IMR-90 (cell line): ENCODE measurements at regions not wholly inside any gene's neighbourhood (a gene's known extent, or its start where the extent isn't known, plus 50 kb on each side); places are given as distances from the start of the nearest gene placed in this dataset.

Experiments used
- ATAC-seq: fragments of 200-7000 bp; cut with Tn5 transposase; 2 replicates; pipeline ENCODE4 v1.9.1; 2020; ENCODE audit warnings: low read depth, mild to moderate bottlenecking, moderate library complexity
- BruUV-seq: library from RNA; stranded (reverse); fragments of 400-500 nt; replicated peaks from 2 replicates; lab custom pipeline; 2021; lab: Mats Ljungman, UMichigan
- CTCF ChIA-PET: fragments of 300-600 bp; formaldehyde crosslinking; extraction: SDS; loops from one replicate; lab custom pipeline; 2021; ENCODE audit warnings: antibody characterized with exemption; lab: Yijun Ruan, JAX
- POLR2A ChIA-PET: fragments of 300-600 bp; sonication (Branson Sonifier 250); formaldehyde crosslinking; loops from one replicate; lab custom pipeline; 2022; ENCODE audit warnings: antibody characterized with exemption; ENCODE audit not compliant: unreplicated experiment; lab: Charles Lee
- DNase-seq: peaks from one replicate; pipeline ENCODE4 v3.0.0; 2013
- H2AFZ ChIP-seq: replicated peaks from 2 replicates; pipeline ENCODE3; 2013; ENCODE audit warnings: low read length, mild to moderate bottlenecking; ENCODE audit not compliant: poor library complexity
- H2AK5ac ChIP-seq: 2 replicates; pipeline ENCODE4 v1.6.1; 2013; ENCODE audit warnings: low read depth, low read length, inconsistent platforms
- H2AK9ac ChIP-seq: replicated peaks from 2 replicates; pipeline ENCODE3; 2013; ENCODE audit warnings: mild to moderate bottlenecking, low read depth, low read length, moderate library complexity; ENCODE audit not compliant: poor library complexity
- H2BK120ac ChIP-seq: 2 replicates; pipeline ENCODE4 v1.6.1; 2013; ENCODE audit warnings: low read depth, low read length, inconsistent platforms
- H2BK15ac ChIP-seq: 3 replicates; pipeline ENCODE4 v1.6.1; 2013; ENCODE audit warnings: low read depth, low read length, inconsistent platforms
- H2BK20ac ChIP-seq: 2 replicates; pipeline ENCODE4 v1.6.1; 2013; ENCODE audit warnings: low read depth, mild to moderate bottlenecking, inconsistent platforms, low read length, moderate library complexity
- H2BK5ac ChIP-seq: 2 replicates; pipeline ENCODE4 v1.6.1; 2013; ENCODE audit warnings: mild to moderate bottlenecking, low read depth, low read length, inconsistent platforms; ENCODE audit not compliant: poor library complexity, severe bottlenecking
- H3K14ac ChIP-seq: replicated peaks from 2 replicates; pipeline ENCODE4 v1.6.1; 2013; ENCODE audit warnings: low read depth, low read length, inconsistent platforms
- H3K18ac ChIP-seq: 2 replicates; pipeline ENCODE4 v1.6.1; 2013; ENCODE audit warnings: low read depth, low read length, control low read depth
- H3K23ac ChIP-seq: 2 replicates; pipeline ENCODE4 v1.6.1; 2013; ENCODE audit warnings: low read depth, low read length, inconsistent platforms
- H3K27ac ChIP-seq: 2 replicates; pipeline ENCODE4 v1.5.1; 2013; ENCODE audit warnings: mild to moderate bottlenecking, control low read depth, low read length; ENCODE audit not compliant: insufficient read depth
- H3K27me3 ChIP-seq: 2 replicates; pipeline ENCODE4 v1.6.1; 2013; ENCODE audit warnings: low read length; ENCODE audit not compliant: control insufficient read depth, insufficient read depth
- H3K36me3 ChIP-seq: 2 replicates; pipeline ENCODE4 v1.6.1; 2013; ENCODE audit warnings: low read length, mixed read lengths; ENCODE audit not compliant: control insufficient read depth, insufficient read depth
- H3K4ac ChIP-seq: 2 replicates; pipeline ENCODE4 v1.6.1; 2013; ENCODE audit warnings: low read depth, low read length, inconsistent platforms
- H3K4me1 ChIP-seq: 2 replicates; pipeline ENCODE4 v1.6.1; 2013; ENCODE audit warnings: low read length, mixed read lengths; ENCODE audit not compliant: control insufficient read depth, insufficient read depth
- H3K4me2 ChIP-seq: 2 replicates; pipeline ENCODE4 v1.6.1; 2013; ENCODE audit warnings: low read depth, mild to moderate bottlenecking, control low read depth, low read length, moderate library complexity
- H3K4me3 ChIP-seq: 2 replicates; pipeline ENCODE4 v1.5.1; 2013; ENCODE audit warnings: low read depth, mild to moderate bottlenecking, control low read depth, low read length, moderate library complexity; ENCODE audit not compliant: insufficient read depth
- H3K56ac ChIP-seq: 2 replicates; pipeline ENCODE4 v1.6.1; 2013; ENCODE audit warnings: low read length, inconsistent platforms; ENCODE audit not compliant: insufficient read depth; ENCODE audit errors: extremely low read depth
- H3K79me1 ChIP-seq, 2 experiments: 2 replicates each; pipeline ENCODE4 v1.6.1; 2013; ENCODE audit warnings: low read length in 2 of 2, inconsistent platforms in 1 of 2, low read depth in 1 of 2
- H3K9ac ChIP-seq: 2 replicates; pipeline ENCODE4 v1.6.1; 2013; ENCODE audit warnings: low read depth, low read length, control low read depth
- H3K9me1 ChIP-seq: 2 replicates; pipeline ENCODE4 v1.6.1; 2013; ENCODE audit warnings: low read length, inconsistent platforms; ENCODE audit not compliant: insufficient read depth
- H3K9me3 ChIP-seq: 2 replicates; pipeline ENCODE4 v1.6.1; 2013; ENCODE audit warnings: low read length; ENCODE audit not compliant: control insufficient read depth, insufficient read depth
- H4K20me1 ChIP-seq: 2 replicates; pipeline ENCODE4 v1.6.1; 2013; ENCODE audit warnings: low read length, inconsistent platforms; ENCODE audit not compliant: insufficient read depth
- H4K5ac ChIP-seq: 2 replicates; pipeline ENCODE4 v1.6.1; 2013; ENCODE audit warnings: mild to moderate bottlenecking, low read depth, low read length, control low read depth
- H4K8ac ChIP-seq, 2 experiments: 2 replicates each; pipeline ENCODE4 v1.6.1; 2013; ENCODE audit warnings: low read depth in 2 of 2, low read length in 2 of 2, control low read depth in 1 of 2, inconsistent platforms in 1 of 2
- H4K91ac ChIP-seq: 2 replicates; pipeline ENCODE4 v1.6.1; 2013; ENCODE audit warnings: low read depth, low read length, inconsistent platforms; ENCODE audit not compliant: insufficient read depth
- CEBPB ChIP-seq: IDR thresholded peaks from 2 replicates; pipeline ENCODE4 v1.6.1; 2012; ENCODE audit warnings: low read depth, low read length, improper control_type of control experiment
- CHD1 ChIP-seq: IDR thresholded peaks from 2 replicates; pipeline ENCODE4 v1.6.1; 2012; ENCODE audit warnings: low read depth, low read length, improper control_type of control experiment
- ELK1 ChIP-seq: fragments of 150-350 bp; IDR thresholded peaks from 2 replicates; pipeline ENCODE4 v1.6.1; 2016; ENCODE audit warnings: low read depth, mild to moderate bottlenecking, low read length, moderate library complexity, borderline replicate concordance
- MAZ ChIP-seq: IDR thresholded peaks from 2 replicates; pipeline ENCODE4 v1.6.1; 2012; ENCODE audit warnings: low read depth, mild to moderate bottlenecking, low read length, improper control_type of control experiment, moderate library complexity, borderline replicate concordance
- MXI1 ChIP-seq: IDR thresholded peaks from 2 replicates; pipeline ENCODE4 v1.6.1; 2012; ENCODE audit warnings: low read depth, mild to moderate bottlenecking, low read length, moderate library complexity, borderline replicate concordance
- POLR2A ChIP-seq: IDR thresholded peaks from 2 replicates; pipeline ENCODE4 v1.6.1; 2012; ENCODE audit warnings: mild to moderate bottlenecking, low read depth, low read length
- RAD21 ChIP-seq: IDR thresholded peaks from 2 replicates; pipeline ENCODE4 v1.6.1; 2012; ENCODE audit warnings: low read length, improper control_type of control experiment
- RFX5 ChIP-seq: IDR thresholded peaks from 2 replicates; pipeline ENCODE4 v1.8.0; 2012; ENCODE audit warnings: low read depth, mild to moderate bottlenecking, low read length, moderate library complexity
- SMC3 ChIP-seq: fragments of 150-350 bp; IDR thresholded peaks from 2 replicates; pipeline ENCODE4 v1.6.1; 2016; ENCODE audit warnings: low read depth, mild to moderate bottlenecking, antibody characterized with exemption, low read length, moderate library complexity
- USF2 ChIP-seq: fragments of 150-350 bp; IDR thresholded peaks from 2 replicates; pipeline ENCODE4 v1.6.1; 2017; ENCODE audit warnings: mild to moderate bottlenecking, antibody characterized with exemption, low read length, low read depth
- WGBS, 2 experiments: methylation state at CpG; one replicate each; pipeline versions ENCODE4 v1.1.5 to v1.1.7; 2013; ENCODE audit warnings: missing lambda C conversion rate in 2 of 2; ENCODE audit not compliant: insufficient read length in 1 of 2; ENCODE audit errors: extremely low coverage in 2 of 2; 5-methylcytosine and 5-hydroxymethylcytosine counted together
- dilution Hi-C: fragments of 300-500 bp; cut with HindIII; formaldehyde crosslinking; loops from one replicate; pipeline ENCODE4 v1.14.3; 2018; ENCODE audit warnings: low sequenced_read_pairs; ENCODE audit not compliant: unreplicated experiment
- in situ Hi-C: fragments of 300-500 bp; cut with MboI; formaldehyde crosslinking; loops from 3 replicates; pipeline ENCODE4 v1.14.3; 2019; ENCODE audit warnings: low sequenced_read_pairs, inconsistent platforms, mixed read lengths
- intact Hi-C: fragments of 100-400 bp; cut with micrococcal nuclease; formaldehyde crosslinking; loops from 2 replicates; pipeline ENCODE4 v1.10.0; 2022
- TF ChIP-seq, protein P1 (sequence below): conservative IDR thresholded peaks from 2 replicates; pipeline ENCODE4 v1.5.1; 2012; ENCODE audit warnings: mild to moderate bottlenecking, low read depth, low read length, improper control_type of control experiment

GRCh38 chr13:25032160-25032559 is 63.8 kb upstream of the PABPC3 start:
- in situ Hi-C loops (no loop called here), intact Hi-C loops (no loop called here), dilution Hi-C loops (no loop called here)
- Histone ChIP-seq H3K18ac (no peak overlapping the region), H3K4me1 (no peaks in the 10 kb centered on the region), H3K23ac (no peak overlapping the region), H4K8ac (no peak overlapping the region), H3K9me3 (no peaks in the 10 kb centered on the region), H3K4ac (no peak overlapping the region), H2AK5ac (no peak overlapping the region), H3K56ac (no peak overlapping the region), H2BK15ac (no peak overlapping the region), H3K9me1 (no peaks in the 10 kb centered on the region), H2BK20ac (no peak overlapping the region), H2BK120ac (no peak overlapping the region), H3K27ac (no peak overlapping the region), H4K20me1 (no peaks in the 10 kb centered on the region), H3K9ac (no peak overlapping the region), H2AFZ (no peak overlapping the region), H3K27me3 (no peaks in the 10 kb centered on the region; the same call in 1 of the 2 replicates), H3K36me3 (no peaks in the 10 kb centered on the region), H2AK9ac (no peak overlapping the region), H2BK5ac (no peak overlapping the region), H3K4me2 (no peak overlapping the region), H4K5ac (no peak overlapping the region), H4K91ac (no peak overlapping the region), H3K4me3 (no peak overlapping the region), H3K79me1 (no peaks in the 10 kb centered on the region), H3K14ac (no peak overlapping the region)
- WGBS, 2 experiments = 48% methylated on average over 3 of the region's 9 CpGs; no CpG with 5 or more reads in 1 of the 2 experiments
- ChIA-PET POLR2A (no interaction called here), CTCF (no interaction called here)
- ATAC-seq (no peak), DNase-seq (no peak)
- no peak for TF ChIP-seq CHD1
- TF ChIP-seq CEBPB = no peak
- TF ChIP-seq, protein P1, sequence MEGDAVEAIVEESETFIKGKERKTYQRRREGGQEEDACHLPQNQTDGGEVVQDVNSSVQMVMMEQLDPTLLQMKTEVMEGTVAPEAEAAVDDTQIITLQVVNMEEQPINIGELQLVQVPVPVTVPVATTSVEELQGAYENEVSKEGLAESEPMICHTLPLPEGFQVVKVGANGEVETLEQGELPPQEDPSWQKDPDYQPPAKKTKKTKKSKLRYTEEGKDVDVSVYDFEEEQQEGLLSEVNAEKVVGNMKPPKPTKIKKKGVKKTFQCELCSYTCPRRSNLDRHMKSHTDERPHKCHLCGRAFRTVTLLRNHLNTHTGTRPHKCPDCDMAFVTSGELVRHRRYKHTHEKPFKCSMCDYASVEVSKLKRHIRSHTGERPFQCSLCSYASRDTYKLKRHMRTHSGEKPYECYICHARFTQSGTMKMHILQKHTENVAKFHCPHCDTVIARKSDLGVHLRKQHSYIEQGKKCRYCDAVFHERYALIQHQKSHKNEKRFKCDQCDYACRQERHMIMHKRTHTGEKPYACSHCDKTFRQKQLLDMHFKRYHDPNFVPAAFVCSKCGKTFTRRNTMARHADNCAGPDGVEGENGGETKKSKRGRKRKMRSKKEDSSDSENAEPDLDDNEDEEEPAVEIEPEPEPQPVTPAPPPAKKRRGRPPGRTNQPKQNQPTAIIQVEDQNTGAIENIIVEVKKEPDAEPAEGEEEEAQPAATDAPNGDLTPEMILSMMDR = no peak
- TF ChIP-seq ELK1 = no peak
- TF ChIP-seq RAD21 = no peak
- no peak for TF ChIP-seq RFX5
- TF ChIP-seq SMC3 = no peak
- no peak for TF ChIP-seq USF2
- TF ChIP-seq MAZ = no peak
- TF ChIP-seq POLR2A = no peak
- no peak for TF ChIP-seq MXI1
- no TSS peak for BruUV-seq
